GM19023 (cell line): ENCODE measurements at regions not wholly inside any gene's neighbourhood (a gene's known extent, or its start where the extent isn't known, plus 50 kb on each side); places are given as distances from the start of the nearest gene placed in this dataset.

Experiments used
- ATAC-seq: cut with Tn5 transposase; IDR thresholded peaks from one replicate; pipeline ENCODE4 v1.9.1; 2021; ENCODE audit warnings: mild to moderate bottlenecking, moderate library complexity; ENCODE audit not compliant: unreplicated experiment

- no peak for ATAC-seq
Observed at GRCh38 chr10:3986493-3987142, 201.6 kb upstream of the KLF6 start.

GRCh38 chr10:3982746-3983442 lies 197.9 kb upstream of the KLF6 start:
- ATAC-seq: no peak

GRCh38 chr10:3981300-3981699 lies 196.3 kb upstream of the KLF6 start:
- no peak for ATAC-seq

GRCh38 chr10:3980660-3981059 lies 195.7 kb upstream of the KLF6 start:
- no peak for ATAC-seq

GRCh38 chr10:3980144-3980543 lies 195.1 kb upstream of the KLF6 start:
- ATAC-seq: no peak

GRCh38 chr10:3978761-3979160 lies 193.8 kb upstream of the KLF6 start:
- ATAC-seq: no peak

- no peak for ATAC-seq
Observed at GRCh38 chr10:3978174-3978573, 193.2 kb upstream of the KLF6 start.

GRCh38 chr10:3977761-3978160 lies 192.8 kb upstream of the KLF6 start:
- no peak for ATAC-seq

- ATAC-seq: no peak
Observed at GRCh38 chr10:3976718-3977117, 191.7 kb upstream of the KLF6 start.

GRCh38 chr10:3976171-3976570 lies 191.2 kb upstream of the KLF6 start:
- ATAC-seq: no peak

GRCh38 chr10:3975016-3975415 lies 190.0 kb upstream of the KLF6 start:
- ATAC-seq: no peak

- no peak for ATAC-seq
Observed at GRCh38 chr10:3972460-3973301, 187.7 kb upstream of the KLF6 start.

- no peak for ATAC-seq
Observed at GRCh38 chr10:3971713-3972112, 186.7 kb upstream of the KLF6 start.

- no peak for ATAC-seq
Observed at GRCh38 chr10:3969876-3970666, 185.1 kb upstream of the KLF6 start.

GRCh38 chr10:3968727-3969126 lies 183.7 kb upstream of the KLF6 start:
- no peak for ATAC-seq

- ATAC-seq: no peak
Observed at GRCh38 chr10:3964516-3964915, 179.5 kb upstream of the KLF6 start.

GRCh38 chr10:3963191-3963673 lies 178.2 kb upstream of the KLF6 start:
- ATAC-seq: no peak

GRCh38 chr10:3961082-3961481 lies 176.1 kb upstream of the KLF6 start:
- no peak for ATAC-seq

GRCh38 chr10:3960496-3960895 lies 175.5 kb upstream of the KLF6 start:
- no peak for ATAC-seq

GRCh38 chr10:3959370-3960325 lies 174.6 kb upstream of the KLF6 start:
- no peak for ATAC-seq
